Stimulated activated CD8-positive, alpha-beta memory T cell treated with anti-CD3 and anti-CD28 coated beads, Interleukin-7, amount 100 ng/mL, for 1 hour (primary cell): ENCODE measurements at regions not wholly inside any gene's neighbourhood (a gene's known extent, or its start where the extent isn't known, plus 50 kb on each side); places are given as distances from the start of the nearest gene placed in this dataset.
"Not testable (repeated sequence)": the region's sequence is repeated elsewhere in the genome, so short reads cannot be mapped to it uniquely, and the experiment has no call there.

Experiments
- DNase-seq, 2 donors: peaks; one replicate each; pipeline ENCODE4 v3.0.0-alpha.2; 2020; ENCODE audit warnings: low read depth in 2 of 2

DNA sequence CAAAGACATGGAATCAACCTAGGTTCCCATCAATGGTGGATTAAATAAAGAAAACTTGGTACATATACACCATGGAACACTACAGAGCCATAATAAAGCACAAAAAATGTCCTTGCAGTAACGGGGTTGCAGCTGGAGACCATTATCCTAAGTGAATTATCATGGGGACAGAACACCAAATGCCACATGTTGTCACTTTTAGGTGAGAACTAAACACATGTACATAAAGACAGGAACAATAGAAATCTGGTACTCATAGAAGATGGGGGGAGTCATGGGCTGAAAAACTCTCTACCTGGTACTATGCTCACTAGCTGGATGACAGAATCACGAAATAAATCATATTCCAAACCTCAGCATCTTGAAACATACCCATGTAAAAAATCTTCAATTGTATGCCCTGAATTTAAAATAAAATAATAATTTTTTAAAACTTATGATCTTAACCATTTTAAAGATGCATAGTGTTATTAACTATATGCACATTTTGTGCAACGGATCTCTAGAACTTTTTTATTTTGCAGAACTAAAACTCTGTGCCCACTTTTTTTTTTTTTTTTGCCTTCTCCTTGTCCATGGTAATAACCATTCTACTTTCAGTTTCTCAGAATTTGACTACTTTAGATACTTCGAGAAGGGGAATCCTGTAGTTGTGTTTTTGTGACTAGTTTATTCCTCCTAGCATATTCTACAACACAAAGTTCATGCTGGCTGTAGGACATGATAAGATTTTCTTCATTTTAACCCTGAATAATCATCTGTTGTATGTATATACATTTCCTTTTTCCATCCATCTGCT is 1081.6 kb upstream of the ACO1 start:
- DNase-seq, result no peak

DNA sequence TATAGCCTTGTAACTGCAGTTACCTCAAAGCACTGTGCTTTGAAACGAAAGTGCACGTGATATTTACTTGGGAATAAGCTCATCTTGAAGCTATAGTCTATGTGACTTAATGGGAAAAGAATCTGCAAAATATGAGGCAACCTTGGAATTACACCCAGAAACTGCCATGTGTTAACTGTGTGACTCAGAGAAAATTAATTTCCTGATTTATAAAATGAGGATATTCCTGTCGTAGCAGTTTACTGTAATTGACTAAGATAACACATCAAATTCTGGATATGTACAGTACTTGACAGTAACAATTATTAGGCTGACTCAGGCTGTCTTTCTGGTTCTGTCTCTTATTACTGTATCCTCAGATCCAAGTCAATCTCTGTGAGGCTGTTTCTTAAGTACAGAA is 1079.9 kb upstream of the ACO1 start:
- DNase-seq, result no peak

DNA sequence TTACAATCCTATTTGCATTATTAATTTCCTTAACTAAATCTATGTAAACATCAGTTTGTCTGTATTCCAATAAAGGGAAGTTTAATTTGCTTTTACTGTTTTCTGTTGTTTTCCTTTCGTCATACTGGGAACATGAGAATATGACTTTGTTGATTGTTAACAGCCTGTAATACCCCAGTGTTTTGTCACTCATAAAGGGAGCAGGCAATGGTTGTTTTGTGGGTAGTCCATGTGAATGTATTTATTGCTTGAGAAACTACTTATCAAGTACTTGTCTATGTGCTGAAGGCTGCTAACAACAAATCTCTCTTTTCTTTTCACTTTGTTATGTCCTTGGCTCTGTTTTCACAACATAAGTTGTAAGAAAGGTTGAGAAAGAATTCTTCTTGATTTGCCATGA is 1070.2 kb upstream of the ACO1 start:
- DNase-seq, result no peak

DNA sequence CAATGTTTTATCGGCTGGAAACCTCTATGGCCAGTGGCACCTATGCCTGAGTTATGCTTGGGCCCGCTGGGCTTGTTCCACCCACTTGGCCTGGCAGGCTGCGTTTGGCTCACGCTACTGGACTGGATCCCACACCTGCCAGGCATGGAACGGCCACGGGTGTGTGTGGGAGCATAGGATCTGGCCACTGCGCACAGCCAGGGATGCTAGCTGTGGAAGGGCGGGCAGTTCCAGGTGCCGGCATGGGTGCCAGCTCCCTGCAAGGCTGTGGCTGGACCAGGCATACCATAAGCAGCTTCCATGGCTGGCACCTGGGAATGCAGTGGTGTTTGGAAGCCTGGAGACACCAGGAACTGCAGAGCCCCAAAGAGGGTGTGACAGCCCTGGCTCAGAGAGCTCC is 1063.9 kb upstream of the ACO1 start:
- no peak for DNase-seq

DNA sequence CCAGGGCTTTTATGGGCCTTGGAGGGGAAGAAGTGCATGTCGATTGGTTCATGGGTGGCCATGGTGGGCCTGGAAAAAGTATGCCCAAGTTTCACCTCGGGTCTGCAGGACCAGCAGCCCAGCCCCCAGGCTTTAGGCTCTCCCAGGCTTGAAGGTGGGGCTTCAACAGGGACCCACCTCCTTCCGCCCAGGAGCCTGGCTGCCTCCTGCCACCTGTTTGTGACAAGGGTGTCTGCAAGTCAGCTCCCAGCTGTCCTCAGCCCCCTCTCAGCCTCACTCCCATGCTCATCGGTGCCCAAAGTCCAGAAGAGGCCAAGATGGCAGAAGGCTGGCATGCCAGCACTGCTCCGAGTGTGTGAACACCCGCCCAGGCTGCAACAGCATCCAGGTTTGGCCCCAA is 1063.2 kb upstream of the ACO1 start:
- no peak for DNase-seq

DNA sequence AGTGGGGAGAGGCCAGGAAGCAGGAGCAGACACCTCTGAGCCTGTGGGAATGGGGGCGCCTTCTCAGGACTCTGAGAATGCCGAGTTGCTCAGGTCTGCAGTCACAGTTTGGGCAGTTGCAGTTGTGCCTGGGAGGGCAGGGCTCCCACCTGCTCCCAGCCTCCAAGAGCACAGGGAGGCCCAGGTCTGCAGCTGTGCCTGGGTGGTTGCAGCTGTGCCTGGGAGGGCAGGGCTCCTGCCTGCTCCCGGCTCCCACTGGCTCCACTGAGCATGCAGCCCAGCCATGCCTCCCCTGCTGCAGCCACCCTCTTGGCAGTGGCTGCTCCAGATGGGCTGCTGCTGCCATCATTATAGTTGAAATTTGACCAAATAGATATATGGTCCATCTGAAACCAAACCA is 1062.8 kb upstream of the ACO1 start:
- no peak for DNase-seq

DNA sequence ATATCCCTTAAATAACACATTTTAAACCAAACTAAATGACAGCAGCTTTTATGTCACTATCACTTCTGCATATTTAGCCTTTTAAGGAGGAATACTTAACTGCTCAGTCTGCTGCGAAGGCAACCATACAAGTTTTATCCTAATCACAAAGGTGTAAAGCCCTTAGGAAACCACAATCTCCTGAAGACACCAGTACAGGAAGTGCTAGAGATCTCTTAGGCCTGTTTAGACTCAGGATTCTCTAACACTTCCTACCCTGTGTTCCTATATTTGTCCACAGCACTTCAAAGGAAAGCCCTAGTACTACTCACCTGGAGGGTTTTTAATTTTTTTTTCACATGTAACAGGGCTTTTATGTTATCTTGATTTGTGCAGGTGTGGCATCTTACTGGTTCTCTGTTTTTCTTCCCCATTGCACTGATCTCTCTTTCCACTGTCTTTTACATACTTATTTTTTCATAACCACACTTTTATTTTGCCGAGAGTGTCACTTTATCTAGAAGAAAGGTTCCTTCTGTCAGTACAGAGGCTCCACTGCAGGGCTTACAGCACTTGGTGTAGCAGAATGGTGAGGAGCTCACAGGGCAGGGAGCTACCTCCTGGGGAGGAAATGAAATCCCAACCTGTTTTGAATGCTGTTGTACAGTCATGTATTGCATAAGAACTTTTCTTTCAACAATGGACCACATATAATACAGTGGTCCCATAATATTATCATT is 1060.6 kb upstream of the ACO1 start:
- no peak for DNase-seq

DNA sequence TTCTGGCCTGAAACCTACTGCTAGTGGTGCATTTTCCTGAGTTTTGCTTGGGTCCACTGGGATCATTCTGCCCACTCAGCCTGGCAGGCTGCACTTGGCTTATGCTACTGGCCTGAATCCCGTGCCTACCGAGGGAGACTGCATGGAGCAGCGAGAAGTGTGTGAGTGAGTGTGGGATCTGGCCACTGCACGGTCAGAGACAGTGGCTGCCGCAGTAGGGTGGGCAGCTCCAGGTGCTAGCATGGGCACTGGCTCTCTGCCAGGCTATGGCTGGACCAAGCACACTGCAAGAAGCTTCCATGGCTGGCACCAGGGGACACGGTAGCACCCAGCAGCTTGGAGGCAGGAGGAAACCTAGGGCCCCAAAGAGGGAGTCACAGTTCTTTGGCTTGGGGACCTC is 1058.7 kb upstream of the ACO1 start:
- DNase-seq, result no peak

DNA sequence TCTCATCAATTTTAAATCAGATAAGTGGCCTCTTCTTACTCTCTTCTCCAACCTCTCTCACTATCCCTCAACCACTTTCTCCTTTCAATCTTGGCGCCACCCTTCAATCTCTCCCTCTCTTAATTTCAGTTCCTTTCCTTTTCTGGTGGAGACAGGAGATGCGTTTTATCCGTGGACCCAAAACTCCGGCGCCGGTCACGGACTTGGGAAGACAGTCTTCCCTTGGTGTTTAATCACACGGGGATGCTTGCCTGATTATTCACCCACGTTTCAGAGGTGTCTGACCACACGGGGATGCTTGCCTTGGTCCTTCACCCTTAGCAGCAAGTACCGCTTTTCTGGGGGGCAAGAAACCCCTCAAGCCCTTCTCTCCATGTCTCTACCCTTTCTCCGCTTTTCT is 1057.6 kb upstream of the ACO1 start:
- not testable (repeated sequence) for DNase-seq

DNA sequence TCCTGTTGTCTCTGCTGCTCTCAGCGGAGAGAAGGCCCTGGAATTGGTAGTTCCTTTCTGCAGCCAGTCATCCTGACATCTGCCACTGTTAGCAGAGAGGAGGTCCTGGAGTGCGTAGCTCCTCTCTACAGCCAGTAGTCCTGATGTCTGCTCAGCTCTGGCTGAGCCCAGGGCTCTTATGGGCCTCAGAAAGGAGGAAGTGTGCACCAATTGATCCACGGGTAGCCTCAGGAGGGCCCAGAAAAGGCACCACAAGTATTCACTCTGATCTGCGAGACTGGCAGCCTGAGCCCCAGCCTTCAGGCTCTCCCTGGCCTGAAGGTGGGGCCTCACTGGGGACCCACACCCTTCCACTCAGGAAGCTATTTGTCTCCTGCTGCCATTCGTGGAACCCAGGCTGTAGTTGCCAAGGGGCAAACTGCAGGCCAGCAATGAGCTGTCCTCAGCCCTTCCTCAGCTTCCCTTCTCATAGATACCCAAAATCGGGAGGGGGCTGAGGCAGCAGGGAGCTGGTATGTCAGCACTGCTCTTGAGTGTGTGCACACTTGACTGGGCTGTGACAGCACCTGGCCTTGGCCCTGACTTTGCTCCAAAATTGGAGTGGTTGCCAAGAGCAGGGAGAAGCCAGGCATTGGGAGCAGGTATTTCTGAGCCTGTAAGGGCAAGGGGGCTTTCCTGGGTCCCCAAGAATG is 1049.5 kb upstream of the ACO1 start:
- DNase-seq, result no peak

DNA sequence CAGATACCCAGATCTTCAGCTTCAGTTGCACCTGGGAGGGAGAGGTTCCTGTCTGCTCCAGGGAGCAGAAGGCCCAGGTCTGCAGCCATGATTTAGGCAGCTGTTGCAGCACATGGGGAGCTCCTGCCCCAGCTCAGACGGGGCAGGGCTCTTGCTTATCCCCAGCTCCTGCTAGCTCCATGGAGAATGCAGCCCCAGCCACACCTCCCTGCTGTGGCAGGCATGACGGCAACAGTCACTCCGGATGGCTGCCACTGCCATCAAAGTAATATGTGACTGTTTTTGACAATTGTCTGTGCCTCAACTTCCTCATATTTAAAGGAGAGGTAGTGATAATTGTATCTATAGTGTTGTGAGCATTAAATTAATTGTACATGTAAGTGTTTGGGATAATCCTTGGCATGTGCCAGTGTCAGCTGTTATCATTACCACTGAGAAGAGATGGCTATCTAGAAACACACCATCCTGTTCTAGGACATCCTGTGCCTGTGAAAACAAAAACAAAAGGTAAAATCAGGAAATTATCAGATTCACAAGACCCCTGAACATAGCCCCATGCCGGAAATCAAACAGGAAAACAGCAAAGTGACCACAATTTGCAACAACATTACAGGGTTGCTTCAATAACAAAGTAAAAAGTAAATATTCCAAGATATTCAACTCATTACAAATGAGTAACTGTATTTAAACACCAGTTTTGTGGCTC is 1048.8 kb upstream of the ACO1 start:
- no peak for DNase-seq

DNA sequence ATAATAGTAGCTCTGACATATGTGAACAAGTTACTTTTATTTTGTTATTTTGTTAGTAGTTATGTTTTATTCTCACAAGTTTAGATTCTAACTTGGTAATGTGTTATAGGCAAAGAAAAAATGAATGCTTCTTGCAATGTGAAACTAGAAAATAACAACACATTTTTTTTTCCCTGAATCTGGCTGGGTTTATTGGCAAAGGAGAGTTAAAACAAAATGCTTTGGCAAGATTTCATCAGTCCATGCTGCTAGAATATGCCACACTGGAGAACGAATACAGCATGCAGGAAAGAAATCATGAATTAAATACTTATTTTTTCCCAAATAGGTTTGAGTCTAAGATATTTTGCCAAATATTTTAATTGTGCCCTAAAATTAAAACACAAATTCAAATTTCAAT is 1048.1 kb upstream of the ACO1 start:
- DNase-seq, result no peak

DNA sequence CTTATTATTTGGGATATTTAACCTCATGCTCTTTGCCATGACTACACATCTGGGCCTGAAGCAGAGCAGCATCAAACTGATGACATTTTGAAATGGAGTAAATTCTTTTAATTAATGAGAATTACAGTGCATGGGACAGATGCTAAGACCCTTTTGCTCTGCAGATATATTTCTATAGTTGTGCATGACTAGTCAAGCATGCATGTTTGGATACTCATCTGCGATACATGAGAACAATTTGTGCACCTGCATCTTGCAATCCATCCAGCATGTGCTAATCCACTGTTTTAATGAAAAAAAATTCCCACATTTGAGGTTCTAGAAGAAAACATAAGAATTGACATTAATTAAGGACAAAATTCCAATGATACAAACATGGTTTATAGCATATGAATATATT is 1047.6 kb upstream of the ACO1 start:
- DNase-seq, result no peak

DNA sequence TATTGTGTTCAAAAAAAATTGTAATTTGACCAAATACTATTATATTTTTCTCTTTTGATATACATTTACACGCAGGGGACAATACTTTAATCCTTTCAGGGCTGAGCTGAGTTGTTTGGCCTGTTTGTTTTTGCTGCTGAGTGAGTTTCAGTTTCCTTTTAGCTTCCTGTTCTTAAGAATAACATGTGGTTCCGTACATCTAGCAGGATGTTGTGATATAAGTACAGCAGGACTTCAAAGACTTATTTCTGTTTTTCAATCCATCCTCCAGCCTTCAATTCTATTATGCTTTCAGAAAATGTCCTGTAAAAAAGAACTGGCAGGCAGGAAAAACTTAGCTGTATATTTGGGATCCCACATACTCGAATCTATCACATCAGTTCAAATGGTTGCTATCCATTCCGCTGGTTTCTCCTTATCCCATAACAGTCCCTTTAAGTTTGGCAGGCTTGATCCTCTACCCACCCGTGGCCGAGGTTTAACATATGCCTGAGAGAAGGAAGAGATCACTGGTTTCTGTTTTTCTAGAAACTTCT is 1037.3 kb upstream of the ACO1 start:
- DNase-seq, result no peak

DNA sequence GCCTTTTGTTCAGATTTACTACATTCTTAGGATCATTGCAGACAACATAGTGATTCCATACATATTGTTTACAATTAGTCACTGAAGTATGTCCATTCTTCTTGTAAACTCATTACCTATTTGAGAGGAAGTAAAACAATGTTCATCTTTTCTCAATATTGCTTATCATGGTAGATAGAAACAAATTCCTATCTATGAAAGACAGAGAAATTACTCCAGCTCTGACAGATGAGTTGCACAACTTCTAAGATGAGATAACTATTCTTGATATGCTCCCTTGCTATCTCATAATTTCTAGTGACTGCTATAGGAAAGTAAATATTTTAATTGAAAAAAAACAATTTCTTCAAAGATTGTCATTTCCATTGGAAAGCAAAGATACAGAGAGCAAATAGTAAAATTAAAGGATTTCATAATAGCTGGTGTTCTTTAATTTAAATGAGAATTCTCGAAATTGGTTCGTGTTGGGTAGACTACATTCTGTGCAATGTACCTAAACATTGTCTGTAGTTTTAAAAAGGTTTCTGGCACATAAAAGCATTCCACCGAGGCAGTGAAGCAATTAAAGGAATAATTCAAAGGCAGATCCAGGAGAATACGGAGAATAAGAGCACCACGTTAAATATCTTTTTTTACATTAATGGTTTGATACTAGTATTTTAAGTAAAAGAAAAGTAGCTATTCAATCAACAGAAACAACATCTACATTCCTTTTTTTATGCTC is 1029.1 kb upstream of the ACO1 start:
- DNase-seq, result no peak

DNA sequence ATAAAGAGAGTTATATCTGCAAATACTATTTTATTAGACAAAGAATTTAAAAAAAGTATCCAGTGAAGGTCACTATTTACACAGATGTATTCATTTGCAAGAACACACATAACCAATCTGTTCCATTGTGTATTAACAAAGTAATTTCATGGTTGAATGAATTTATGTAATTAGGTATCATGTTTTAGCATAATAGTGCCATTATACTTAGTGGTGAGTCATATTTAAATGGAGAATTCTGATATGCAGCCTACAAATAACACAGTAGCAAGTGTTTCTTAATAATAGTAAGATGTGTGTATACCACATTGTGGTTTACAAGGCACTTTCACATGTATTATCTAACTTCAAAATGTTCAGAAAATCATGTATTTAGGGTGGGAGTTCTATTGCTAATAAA is 1028.5 kb upstream of the ACO1 start:
- no peak for DNase-seq

DNA sequence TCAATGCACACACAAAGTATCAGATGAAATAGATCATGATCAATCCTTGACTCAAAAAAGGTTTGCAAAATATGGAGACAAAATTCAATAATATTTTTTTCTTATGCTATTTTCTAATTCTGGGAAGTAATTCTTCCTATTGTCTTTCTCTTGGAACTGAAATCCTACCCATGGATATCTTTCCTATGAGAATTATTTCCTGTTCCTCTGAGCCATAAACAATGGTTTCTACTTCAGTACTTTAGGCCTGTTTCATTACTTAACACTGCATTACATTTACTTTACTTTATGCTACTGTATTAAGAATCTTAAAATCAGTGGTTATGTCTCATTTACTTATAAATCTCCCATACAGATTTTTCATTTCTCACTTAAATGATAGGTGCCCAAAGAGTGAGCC is 1025.4 kb upstream of the ACO1 start:
- DNase-seq, result no peak

DNA sequence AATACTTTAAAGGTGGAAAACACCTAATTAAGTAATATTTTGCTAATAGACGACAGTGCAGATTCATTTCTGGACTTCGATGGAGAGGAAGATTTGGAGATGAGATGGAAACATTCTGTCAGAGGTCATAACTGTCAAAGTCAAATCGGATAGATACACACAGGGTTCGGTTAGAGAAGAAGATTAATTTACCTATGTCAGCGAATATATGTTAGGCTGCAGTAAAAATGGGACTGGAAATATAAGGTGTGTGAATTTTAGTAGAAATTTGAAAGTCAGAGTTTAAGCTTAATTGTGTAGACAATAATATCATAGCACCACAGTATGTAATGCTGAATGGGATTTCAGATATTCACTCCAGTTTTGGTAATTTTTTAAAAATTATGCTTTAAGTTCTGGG is 1020.3 kb upstream of the ACO1 start:
- DNase-seq, result no peak

DNA sequence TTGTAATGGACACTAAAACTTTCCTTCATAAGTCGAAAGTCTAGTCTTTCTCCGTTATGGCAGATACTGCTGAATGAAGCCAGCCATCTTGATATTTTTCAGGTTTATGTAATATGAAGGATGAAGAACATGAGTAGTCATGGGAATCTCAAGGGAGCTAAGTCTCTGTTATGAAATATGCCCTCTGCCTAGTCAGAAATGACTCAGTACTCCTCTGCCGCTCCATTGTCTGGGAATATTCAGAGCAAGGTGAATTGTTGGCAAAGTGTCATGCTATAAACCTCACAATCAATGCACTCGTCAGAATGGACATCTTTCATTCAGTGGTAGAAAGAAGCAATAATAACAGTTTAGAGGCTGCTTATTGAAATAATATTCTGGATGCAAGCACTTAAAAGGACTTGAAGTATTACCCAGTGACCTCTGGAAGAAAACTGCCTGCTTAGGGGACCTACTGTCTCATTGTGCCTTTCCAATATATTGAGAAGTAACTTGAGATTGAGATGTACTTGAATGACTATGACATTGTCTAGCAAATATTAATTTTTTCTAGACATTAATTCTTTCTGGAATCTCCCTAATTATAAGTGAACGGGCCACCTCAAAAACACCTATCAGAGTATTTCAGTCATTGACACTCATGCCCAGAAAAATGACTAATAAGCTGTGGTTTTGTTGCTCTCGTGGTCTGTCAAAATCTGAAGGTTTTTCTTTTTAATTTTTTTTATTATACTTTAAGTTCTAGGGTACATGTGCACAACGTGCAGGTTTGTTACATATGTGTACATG is 1011.5 kb upstream of the ACO1 start:
- no peak for DNase-seq

DNA sequence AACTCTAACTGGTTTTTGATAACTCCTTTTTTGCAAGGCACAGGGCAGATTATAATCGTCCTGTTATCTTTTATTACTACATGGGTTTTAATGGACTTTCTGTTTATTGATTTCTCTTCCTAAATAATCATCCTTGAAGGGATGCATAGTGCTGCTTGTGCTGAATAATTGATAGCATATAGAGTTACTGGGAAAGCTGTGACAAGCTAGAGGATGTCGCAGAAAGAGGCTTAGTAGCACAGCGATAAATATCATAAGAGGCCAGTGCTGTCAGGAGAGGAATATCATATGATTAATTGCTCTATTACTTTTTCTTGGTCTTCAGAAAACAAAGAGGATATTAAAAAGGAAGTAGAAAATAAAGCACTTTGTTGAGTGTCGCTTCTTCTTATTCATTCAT is 1007.1 kb upstream of the ACO1 start:
- DNase-seq, result no peak

DNA sequence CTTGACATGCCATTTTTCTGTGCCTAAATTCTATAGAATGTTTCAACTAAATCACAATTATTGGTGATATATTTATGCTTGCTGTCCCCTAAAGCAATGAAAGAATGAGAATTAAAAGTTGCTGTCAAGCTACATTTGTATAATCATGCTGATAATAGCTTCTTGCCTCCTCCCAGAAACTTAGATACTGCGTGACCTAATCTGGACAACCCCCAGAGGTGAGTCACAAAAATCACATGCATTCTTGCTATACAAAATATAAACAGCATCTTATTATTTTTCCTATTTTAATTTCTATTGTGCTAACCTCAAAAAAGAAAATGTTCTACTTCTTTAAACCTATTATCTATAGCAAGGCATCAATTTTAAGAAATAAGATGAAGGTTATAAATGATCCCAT is 995.8 kb upstream of the ACO1 start:
- no peak for DNase-seq
